LNCAP (cell line): ENCODE measurements at regions not wholly inside any gene's neighbourhood (a gene's known extent, or its start where the extent isn't known, plus 50 kb on each side); places are given as distances from the start of the nearest gene placed in this dataset.

Source experiments
- TF ChIP-seq, protein P1 (sequence below): fragments of 450-650 bp; IDR thresholded peaks from 2 replicates; pipeline ENCODE4 v1.5.1; 2017; ENCODE audit warnings: mild to moderate bottlenecking

DNA sequence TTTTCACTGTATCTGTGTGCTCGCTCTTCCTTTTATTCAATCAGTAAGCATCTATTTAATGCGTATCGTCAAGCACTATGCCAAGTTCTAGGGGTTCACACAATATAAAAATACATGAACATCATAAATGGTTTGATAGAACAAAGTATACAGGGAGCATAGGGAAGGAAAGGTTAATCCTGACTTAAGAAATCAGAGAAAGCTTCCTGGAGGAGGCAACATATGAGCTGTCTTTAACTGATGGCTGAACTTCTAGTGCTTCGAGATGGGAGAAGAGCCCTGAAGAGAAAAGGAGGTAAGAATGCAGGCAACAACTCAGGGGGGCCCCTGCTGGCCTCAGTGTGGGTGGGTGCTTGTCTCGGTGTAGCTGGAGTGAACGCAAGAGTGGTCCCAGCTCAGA, 63.6 kb upstream of the GALNT2 start:
- TF ChIP-seq, protein P1, sequence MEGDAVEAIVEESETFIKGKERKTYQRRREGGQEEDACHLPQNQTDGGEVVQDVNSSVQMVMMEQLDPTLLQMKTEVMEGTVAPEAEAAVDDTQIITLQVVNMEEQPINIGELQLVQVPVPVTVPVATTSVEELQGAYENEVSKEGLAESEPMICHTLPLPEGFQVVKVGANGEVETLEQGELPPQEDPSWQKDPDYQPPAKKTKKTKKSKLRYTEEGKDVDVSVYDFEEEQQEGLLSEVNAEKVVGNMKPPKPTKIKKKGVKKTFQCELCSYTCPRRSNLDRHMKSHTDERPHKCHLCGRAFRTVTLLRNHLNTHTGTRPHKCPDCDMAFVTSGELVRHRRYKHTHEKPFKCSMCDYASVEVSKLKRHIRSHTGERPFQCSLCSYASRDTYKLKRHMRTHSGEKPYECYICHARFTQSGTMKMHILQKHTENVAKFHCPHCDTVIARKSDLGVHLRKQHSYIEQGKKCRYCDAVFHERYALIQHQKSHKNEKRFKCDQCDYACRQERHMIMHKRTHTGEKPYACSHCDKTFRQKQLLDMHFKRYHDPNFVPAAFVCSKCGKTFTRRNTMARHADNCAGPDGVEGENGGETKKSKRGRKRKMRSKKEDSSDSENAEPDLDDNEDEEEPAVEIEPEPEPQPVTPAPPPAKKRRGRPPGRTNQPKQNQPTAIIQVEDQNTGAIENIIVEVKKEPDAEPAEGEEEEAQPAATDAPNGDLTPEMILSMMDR: no peak

DNA sequence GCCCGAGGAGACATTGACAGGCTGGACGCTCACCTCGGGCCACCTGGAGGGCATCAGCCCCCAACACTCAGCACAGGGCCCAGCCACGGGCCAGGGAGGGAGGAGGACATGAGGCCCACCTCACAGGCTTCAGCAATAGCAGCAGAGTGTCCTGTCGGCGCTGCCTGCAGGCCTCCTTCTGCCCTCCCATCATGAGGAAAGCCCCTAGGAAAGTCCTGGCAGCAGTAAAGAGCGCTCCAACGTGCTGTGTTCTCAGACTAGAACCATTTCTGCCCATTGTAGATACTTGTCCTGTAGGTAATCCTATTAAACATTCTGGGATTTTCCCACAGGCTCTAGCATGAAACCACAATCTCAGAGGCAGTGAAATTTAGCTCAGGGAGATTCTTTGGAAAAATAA, 62.0 kb upstream of the GALNT2 start:
- TF ChIP-seq, protein P1: no peak

DNA sequence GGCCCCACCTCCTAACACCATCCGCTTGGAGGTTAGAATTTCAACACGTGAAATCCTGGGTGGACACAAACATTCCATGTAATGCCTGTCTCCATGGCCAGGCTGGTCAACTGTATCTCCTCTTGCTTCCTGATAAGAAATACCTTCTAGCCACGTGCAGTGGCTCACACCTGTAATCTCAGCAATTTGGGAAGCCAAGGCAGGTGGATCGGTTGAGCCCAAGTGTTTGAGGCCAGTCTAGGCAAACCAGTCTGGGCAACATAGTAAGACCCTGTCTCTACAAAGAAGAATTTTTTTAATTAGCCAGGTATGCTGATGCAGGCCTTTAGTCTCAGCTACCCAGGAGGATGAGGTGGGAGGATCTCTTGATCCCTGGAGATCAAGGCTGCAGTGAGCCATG, 58.3 kb upstream of the GALNT2 start:
- TF ChIP-seq, protein P1: no peak

DNA sequence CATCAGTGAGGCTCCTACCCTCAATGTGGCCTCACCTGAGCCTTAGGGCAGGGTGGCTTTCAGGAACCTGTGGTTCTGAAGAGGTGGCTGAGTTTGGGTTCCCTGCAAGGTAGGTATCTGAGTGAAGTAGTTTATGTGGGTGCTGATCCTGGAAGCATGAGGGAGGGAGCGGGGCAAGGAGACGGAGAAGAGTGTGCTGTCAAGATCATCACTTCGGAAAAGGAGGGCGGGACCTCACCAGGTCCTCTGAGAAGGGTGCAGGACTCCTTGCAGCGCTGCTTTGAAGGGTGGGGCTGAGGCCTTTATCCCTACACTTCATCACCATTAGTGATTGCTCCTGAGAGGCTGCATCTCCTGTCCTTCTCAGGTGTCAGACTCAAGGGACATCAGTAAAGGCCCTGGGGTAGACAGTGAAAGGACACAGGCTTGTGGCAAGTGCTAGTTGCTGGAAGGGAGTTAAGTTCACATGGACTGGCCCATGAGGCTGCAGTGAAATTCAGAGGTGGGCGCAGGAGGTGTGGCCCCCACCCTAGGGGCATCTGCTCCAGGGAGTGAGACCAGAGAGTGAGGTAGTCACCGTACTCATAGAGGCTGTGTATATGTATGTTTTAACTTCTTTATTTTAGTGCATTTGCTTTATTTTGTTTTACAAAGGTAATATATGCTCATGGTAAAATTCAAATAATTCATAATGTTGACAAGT, 57.3 kb upstream of the GALNT2 start:
- TF ChIP-seq, protein P1: no peak

DNA sequence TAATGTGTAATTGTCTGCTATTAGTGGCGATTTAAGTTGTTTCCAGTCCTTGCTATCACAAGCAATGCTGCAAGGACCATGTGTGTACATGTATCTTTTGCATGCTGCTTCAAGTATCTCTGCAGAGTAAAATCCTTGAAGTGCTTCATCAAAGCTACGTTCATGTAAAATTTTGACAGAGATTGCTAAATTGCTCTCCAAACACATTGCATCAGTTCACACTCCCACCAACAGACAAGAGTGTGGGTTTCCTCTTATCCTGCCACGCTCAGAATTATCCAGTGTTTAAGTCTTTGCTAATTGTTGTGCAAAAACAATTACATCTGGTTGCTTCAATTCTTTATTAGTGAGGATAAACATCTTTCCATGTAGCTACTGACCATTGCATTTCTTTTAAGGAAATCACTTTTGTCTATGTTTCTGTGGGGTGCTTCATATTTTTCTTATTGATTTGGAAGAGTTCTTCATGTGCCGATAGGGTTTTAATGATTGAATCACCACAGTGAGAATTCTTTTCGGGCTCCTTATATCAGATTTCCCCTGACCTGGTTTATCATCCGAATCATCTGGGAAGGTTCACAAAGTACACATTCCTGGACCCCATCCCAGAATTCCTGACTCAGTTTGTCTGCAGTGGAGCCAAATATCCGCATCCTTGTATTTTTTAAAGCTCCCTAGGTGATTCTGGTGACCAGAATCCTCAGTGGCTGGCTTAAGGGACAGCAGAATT, 56.3 kb upstream of the GALNT2 start:
- TF ChIP-seq, protein P1: no peak

DNA sequence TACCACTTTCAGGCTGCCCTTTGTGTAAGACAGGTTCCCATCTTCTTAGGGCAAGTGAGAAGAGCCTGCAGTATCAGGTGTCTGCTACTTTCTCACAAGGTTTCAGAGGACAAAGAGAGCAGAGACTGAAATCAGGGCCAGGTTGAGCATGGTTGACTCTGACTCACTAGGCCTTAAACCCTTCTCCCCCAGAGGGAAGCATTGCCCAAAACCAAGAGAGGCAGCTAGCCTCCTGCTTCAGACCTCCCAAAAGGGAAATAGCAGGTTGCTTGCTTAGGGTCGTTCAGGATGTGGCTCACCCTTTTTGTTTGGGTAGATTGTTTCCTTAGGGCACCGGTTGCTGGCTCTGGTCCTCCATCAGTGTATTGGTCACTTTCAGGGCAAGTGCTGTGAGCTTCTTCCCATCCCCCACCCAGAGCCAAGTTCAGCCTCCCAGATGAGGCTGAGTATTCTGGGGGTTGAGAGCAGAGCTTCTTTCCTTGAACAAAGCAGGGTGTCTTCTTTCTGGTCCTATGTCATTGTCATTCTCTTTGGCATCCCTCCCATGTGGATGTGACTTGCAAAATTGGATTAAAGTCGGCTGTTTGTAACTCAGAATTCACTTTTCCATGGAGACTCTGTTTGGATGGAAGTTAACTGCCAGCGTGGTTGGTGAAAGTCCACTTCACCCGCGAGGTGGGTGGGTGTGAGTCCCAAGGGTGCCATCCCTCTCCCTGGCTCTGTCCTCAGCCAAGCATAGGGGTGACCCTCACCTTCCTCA, 55.5 kb upstream of the GALNT2 start:
- TF ChIP-seq, protein P1: no peak

DNA sequence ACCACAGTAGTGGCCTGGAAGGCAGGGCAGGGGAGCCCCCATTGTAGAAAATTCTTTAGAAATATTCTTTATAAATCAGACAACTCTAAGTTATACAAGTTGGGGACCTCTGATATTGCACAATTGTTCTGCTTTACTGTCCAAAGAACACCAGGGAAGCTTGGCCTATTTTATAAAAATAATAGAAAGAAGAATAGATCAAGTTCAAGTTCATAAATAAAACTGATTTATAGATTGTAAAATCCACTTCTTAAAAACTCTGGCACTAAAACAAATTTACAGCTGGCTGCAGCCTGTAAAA, 55.0 kb upstream of the GALNT2 start:
- TF ChIP-seq, protein P1: no peak
